DMS153 treated with DMSO at 0.1 percent for 48 hours (cell line): ENCODE measurements at regions not wholly inside any gene's neighbourhood (a gene's known extent, or its start where the extent isn't known, plus 50 kb on each side); places are given as distances from the start of the nearest gene placed in this dataset.
"Not testable (repeated sequence)": the region's sequence is repeated elsewhere in the genome, so short reads cannot be mapped to it uniquely, and the experiment has no call there.

Experiments
- DNase-seq: peaks from one replicate; lab custom pipeline; 2025; ENCODE audit not compliant: unreplicated experiment; lab: John Stamatoyannopoulos, UW

DNA sequence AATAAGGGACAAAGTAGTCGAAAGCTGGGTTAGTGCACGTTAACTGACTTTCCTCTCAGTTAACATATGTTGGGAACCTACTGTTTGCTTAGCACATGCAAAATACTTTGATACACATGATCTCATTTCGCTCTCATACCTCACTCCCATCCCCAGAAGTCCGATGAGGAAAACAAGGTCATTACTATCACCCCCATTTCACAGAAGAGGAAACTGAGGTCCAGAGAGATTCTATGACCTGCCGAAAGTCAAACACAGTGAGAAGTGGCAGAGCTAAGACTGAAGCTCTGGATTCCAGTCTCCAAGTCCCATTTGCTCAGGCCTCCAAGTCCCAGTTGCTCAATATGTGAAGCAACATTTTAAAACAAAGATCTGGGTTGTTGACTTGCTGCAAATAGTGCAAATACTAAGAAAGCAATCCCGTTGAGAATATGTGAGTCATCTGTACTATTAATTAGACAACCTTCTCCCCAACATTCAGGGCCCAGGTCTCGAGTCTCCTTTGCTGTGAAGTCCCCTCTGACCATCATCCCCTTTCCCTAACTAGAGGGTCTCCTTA is 170.6 kb upstream of the PWP1 start:
- no peak for DNase-seq

DNA sequence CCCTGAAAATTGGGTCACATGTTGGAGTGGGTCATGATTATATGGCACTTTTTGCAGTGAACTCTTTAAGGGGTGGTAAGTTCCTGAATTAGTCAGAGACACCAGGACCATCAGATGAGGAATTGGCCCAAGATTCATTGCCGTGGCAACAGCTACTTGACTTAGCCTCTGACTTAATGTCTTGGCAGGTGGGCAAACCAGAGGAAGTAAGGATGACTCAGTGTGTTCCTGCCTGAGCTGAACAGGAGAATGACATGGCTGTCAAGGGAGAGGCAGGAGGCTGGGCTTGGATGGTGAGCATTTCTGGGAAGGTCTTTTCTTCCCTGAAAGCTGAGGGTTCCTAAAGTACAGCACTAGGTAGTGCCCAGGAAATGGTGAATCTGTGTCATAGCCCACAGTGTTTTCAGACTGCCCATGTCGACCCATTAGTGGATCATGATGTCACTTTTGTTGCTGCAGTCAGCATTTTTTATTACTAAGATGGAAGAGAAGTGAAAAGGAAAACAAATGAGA is 170.1 kb upstream of the PWP1 start:
- no peak for DNase-seq

DNA sequence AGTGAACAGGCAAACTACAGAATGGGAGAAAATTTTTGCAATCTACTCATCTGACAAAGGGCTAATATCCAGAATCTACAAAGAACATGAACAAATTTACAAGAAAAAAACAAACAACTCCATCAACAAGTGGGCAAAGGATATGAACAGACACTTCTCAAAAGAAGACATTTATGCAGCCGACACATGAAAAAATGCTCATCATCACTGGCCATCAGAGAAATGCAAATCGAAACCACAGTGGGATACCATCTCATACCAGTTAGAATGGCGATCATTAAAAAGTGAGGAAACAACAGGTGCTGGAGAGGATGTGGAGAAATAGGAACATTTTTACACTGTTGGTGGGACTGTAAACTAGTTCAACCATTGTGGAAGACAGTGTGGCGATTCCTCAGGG is 167.8 kb upstream of the PWP1 start:
- not testable (repeated sequence) for DNase-seq

DNA sequence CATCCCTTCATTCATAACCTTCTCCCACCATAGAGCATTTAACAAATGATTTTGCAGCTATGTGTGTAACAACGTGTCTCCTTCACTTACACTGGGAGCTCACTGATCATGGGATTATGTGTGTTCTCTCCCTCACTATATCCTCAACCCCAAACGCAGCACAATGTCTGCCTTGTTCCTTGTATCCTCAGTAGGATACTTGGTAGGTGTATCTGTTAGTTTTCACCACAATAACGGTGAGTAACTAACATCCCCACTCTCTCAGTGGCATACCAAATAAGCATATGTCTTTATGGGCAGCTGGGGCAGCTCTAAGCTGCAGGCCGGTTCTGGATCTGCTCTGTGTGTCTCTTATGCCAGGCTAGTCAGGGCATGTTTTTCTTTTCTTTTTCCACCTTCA is 166.7 kb upstream of the PWP1 start:
- DNase-seq = no peak

DNA sequence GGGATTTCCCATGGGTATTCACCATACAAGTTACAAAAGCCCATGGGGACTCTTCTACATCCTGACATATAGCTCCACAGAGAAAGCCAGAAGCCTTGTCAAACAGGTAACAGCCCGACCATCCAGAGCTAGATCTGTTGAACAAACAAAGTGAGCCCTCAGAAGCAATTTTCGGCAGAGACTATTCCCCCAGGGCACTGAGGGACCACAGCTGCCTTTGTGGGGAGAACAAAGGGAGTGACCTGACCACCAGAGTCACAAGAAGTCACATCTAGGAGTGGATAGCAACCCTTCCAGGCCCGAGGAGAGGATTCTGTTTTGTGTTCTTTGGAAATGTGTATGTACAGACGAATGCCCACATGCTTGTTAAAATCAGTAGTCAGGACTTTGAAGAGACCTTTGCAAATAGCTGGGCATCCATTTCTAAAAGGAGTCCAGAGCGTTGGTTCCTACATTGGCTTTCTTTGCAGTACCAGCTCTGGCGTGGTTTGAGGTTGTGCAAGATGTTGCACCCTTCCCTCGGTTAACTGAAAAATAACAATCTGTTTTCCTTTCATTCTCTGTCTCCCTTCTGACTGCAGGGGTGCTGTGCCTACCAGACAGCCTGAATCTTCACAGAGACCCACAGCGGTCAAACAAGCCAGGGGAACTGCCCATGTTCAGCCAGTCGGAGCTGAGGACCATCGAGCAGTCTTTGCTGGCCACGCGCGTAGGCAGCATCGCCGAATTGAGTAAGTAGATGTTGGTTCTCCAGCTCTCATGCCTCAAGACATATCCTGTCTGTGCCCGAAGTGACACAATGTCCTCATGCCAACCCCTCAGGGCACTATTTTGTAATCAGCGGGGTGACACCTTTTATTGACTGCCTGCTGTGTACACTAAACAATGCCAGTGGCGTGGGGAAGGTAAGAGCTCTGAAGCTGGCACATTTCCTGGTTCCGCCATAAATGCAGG is 165.4 kb upstream of the PWP1 start:
- peak; percentile 87 for DNase-seq

DNA sequence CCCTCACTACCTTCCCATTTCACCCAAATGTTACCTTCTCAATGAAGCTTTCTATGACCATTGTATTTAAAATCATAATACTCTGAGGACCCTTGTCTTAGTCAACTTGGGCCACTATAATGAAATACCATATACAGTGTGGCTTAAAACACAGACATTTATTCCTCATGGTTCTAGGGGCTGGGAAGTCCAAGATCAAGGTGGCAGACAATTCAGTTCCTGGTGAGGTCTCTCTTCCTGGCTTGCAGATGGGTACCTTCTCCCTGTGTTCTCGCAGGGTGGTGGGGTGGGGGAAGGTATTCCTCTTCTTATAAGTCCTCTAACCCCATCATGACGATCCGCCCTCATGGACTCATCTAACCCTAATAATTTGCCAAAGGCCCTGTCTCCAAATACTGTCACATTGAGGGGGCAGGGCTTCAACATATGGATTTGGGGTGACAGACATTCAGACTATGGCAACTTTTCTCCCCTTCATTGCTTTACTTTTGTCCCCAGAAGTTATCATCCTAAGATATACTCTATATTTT is 163.7 kb upstream of the PWP1 start:
- DNase-seq = no peak

DNA sequence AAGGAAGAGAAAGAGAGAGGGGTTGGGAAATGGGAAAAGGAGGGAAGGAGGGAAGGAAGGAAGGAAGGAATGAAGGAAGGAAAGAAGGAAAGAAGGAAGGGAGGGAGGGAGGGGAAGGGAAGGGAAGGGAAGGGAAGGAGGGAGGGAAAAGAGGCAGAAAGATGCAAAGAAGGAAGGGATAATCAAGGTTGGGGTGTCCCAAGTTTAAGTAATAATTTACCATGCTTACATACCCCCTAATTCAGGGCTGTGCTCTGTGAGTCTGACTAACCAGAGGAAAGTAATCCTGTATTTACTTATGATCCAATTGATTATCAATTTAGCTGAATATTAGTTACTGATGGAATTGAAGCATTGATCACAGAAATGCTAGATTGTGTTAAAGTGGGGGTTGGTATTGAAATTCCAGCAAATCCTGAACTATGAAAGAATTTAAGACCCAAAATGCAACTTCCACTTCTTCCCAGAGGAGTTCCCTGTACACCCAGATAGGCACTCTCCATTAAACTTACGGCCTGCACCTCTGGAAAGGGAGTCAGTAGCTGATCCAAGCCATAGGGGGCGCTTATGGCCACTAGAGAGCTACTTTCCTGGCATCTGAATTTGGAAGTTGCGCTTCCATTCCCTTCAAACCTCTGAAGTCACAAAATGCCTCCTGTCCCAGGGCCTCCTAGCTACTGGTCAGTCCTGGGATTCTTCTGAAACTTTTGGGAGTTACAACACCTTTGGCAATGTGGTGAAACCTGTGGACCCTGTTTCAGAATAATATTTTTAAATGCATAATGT is 162.7 kb upstream of the PWP1 start:
- no peak for DNase-seq

DNA sequence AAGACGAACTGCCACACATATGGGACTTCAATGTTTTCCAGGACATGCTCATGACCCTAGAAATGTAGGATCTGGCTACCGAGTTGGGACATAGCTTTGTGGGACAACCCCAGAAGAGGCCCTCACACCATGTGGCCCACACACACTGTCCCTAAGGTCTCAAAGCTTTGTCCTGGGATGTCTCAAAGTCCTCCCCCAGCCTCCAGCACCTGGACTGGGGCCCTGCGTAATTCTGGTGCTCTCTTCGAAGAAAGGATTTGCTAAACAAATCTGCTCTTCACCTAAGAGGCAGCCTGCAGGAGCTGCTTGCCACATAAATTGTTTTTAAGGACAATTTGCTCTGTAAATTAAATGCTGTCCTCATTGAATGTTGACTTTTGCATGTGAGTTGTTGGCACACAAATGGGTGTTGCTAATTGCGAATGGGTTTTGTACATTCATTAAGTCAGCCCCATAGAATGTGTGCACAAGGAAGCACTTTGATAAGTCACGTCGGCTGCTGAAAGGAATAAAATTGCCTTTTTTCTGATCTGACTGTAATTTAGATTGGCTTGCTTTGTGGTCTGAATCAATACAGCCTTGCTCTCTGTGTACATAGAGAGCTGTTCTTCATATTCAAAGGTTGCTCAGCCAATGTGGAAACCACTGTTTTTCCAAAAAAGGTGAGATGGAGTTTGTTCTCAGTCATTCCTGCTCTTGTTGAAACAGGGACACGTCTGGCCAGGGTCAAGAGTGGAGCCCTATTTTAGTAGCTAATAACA is 161.6 kb upstream of the PWP1 start:
- DNase-seq = peak; percentile 97

DNA sequence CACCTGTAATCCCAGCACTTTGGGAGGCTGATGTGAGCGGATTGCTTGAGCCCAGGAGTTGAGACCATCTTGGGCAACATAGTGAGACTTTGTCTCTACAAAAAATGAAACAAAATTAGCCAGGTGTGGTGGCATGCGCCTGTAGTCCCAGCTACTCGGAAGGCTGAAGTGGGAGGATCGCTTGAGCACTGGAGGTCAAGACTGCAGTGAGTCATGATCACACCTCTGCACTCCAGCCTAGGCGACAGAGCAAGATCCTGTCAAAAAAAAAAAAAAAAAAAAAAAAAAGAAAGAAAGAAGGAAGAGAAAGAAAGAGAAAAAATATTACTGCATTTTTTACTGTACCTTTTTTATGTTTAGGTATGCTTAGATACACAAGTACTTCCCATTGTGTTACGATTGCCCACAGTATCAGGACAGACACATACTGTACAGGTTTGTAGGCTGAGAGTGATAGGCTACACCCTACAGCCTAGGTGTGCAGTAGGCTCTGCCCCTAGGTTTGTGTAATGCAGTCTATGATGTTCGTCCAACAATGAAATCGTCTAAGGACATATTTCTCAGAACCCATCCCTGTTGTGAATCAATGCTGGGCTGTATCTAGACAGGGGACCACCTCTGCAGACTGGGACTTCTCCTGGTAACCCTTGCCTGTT is 160.4 kb upstream of the PWP1 start:
- no peak for DNase-seq

DNA sequence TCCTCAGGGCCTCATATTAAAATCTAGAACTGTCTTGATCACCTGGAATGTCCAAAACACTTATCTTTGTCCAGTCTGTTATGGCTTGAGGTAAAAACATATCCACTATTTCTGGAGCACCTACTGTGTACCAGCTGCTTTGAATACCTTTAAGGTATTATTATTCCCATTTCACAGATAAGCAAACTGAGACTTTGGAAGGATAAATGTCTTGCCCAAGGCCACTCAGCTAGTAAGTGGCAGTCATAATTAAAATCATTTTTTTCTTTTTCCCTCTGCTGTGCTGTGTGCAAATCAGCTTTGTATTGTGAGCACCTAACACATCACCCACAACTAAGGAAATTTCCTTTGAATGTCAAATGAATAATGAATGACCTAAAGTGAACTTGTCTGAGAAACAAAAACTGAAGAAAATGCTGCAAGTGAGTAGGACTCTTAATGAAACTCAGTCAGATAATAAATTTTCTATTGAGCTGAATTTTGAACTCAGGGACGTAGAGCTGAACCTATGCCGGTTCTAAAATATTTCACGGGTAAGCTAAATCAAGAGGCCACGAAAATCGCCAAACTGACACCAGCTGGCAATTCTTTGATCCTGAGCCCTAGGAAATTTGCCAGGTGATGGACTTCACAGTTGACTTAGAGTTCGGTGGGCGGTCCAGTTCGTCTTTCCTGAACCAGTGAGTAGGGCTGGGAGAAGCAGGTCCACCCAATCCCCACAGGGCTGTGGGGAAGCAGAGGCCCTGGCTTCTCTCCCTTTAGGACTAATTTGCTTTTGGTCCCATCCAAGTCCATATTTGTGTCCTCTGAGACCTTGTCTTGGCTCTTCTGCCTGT is 159.7 kb upstream of the PWP1 start:
- no peak for DNase-seq

DNA sequence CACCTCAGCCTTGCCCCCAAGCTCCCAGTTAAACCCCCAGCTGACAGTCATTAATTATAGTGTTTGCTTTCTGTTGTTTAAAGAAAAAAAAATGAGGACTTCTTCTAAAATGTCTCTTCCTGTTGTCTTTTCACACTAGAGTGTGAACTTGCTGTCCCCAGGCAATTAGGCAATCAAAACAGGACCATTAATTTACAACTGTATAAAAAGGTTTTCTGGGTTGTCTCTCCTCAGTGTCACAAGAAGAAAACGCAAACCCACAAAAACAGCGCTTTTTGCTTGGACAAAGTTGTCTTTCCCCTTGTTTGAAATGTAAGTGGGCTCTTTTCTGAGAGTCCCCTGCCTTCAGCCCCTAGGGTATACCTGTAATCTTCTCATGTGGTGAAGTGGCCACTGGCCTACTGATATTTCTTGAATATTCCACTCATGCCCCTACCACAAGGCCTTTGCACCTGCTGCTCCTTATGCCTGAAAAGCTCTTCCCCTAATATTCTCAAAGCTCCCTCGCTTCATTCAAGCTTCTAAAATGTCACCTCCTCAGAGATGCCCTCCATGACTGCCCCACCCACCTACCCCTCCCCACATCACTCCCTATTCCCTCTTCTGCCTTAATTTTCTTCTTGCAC is 158.9 kb upstream of the PWP1 start:
- no peak for DNase-seq

DNA sequence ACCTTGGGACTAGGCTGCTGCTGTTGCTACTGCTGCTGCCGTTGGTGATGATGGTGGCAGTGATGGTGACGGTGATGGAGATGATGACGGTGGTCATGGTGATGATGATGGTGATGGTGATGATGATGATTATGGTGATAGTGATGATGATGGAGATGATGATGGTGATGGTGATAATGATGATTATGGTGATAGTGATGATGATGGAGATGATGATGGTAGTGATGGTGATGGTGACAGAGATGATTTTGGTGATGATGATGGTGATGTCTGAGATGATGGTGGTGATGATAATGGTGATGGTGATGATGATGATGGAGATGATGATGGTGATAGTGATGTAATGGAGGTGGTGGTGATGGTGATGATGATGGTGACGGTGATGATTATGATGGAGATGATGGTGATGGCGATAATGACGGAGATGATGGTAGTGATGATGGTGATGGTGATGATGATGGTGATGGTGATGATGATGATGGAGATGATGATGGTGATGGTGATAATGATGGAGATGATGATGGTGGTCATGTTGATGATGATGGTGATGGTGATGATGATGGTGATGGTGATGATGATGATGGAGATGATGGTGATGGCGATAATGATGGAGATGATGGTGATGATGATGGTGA is 156.8 kb upstream of the PWP1 start:
- DNase-seq = no peak

DNA sequence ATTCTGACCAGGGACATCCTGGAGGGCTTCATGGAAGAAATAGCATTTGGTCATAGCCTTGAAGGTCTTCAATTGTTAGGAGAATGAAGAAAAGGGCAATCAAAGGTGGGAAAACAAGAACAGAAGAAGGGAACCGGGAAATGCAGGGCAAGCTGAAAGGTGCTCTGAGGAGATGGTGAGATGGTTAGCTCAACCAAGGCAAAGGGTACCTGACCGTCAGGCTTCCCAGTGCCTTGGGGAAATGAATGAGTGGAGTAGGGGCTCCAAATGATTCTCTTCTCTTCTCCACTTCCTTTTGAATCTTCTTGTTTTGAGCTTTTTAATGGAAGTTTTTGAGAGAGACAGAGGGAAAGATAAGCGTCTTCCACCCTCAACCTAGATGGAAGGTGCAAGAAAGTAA is 155.6 kb upstream of the PWP1 start:
- DNase-seq = no peak

DNA sequence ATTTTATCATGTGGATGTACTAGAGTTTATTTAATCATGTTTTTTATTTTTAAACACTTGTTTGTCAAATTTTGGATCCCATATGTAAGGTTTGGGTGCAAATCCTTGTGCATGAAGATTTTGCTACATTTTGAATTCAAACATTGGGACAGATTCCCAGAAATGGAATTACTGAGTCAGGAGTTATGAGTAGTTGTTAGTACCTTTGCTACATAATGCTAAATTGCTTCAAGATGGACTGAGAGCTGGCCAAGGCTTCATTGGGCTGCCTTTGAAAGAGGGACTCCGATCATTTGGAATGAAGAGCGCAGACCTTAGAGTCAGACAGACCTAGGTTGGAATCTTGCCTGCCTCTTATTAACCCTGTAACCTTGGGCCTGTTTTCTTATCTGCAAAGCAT is 154.9 kb upstream of the PWP1 start:
- DNase-seq = no peak

DNA sequence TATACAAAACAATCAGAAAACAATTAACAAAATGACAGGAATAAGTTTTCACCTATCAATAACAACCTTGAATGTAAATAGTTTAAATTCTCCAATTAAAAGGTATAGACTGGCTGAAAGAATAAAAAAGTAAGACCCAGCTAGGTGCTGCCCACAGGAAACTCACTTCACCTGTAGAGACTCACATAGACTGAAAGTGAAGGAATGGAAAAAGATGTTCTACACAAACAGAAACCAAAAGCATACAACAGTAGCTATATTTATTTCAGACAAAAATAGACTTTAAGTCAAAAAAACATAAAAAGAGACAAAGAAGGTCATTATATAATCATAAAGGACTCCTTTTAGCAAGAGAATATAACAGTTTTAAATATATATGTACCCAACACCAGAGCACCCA is 152.4 kb upstream of the PWP1 start:
- no peak for DNase-seq

DNA sequence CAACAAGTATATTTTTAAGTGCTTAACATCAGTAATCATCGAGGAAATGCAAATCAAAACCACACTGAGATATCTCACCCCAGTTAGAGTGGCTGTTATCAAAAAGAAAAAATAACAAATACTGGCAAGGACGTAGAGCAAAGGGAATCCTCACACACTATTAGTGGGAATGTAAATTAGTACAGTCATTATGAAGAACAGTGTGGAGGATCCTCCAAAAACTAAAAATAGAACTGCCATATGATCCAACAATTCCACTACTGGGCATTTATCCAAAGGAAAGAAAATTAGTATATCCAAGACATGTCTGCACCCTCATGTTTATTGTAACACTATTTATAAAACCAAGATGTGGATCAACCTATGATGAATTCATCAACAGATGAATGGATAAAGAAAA is 149.0 kb upstream of the PWP1 start:
- no peak for DNase-seq

DNA sequence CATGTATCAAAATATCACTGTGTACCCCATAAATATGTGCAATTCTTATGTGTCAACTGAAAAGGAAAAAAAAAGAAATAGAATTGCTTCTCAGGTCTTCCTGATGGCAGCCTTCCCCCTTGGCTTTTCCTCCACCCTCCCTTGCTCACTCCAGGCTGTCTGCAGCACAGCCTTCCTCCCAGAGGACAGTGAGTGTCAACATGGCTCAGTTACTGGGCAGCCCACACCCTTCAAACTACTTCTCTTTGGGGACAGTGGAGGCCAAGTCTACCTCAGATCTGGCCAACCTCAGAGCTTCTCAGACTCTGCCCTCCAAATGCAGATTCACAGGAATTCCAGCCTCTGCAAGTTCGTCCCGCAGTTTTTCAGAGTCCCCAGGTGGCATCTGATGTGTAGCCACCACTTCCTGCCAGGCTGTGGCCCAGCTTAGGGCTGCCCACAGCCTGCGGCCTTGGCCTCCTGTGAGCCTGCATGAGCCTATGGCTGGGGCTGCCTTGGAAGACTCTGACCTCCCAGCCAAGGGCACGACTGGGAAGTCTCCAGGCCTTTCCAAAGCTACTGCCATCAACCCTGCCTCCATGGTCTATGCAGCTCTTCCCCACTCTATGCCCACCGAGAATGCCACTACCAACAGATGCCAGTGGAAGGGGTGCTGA is 148.0 kb upstream of the PWP1 start:
- no peak for DNase-seq
